ENCODE measurements at regions not wholly inside any gene's neighbourhood (a gene's known extent, or its start where the extent isn't known, plus 50 kb on each side); places are given as distances from the start of the nearest gene placed in this dataset.
"Not testable (repeated sequence)": the region's sequence is repeated elsewhere in the genome, so short reads cannot be mapped to it uniquely, and the experiment has no call there.

DNA sequence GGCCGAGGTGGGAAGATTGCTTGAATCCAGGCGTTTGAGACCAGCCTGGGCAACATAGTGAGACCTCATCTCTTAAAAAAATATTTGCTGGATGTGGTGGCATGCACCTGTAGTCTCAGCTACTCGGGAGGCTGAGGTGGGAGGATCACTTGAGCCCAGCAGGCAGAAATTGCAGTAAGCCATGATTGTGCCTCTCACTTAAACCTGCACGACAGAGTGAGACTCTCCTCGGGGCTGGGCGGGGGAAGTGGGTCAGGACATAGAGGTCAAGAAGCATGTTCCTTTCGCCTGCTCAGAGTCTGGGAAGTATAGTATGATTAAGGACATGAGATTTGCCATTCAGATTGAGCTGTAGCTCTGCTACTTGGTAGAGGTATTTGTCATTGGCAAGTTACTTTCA is 52.3 kb downstream of the SEPTIN7 start:
- not testable (repeated sequence) for H2AFZ ChIP-seq (replicated peaks); H3K27me3 ChIP-seq; H3K27ac Mint-ChIP-seq; H3F3A ChIP-seq (ENCODE audit: low read depth); H3K27ac ChIP-seq; H3K9ac ChIP-seq; H3K27me3 Mint-ChIP-seq (ENCODE audit: insufficient read depth, low read depth); H3K4me3 Mint-ChIP-seq; H3K4me3 ChIP-seq; H3K4me1 ChIP-seq; H3K4me2 ChIP-seq; H3K4me1 Mint-ChIP-seq; DNase-seq (ENCODE audit: low spot score); H3K9me3 ChIP-seq (ENCODE audit: low read depth)
- H4K20me1 ChIP-seq (ENCODE audit: low read depth): peaks cover 15% of the 10 kb centered on the region
- H3K36me3 ChIP-seq: peaks cover 12% of the 10 kb centered on the region
- H3K79me2 ChIP-seq (ENCODE audit: low read depth): peaks cover 97% of the 10 kb centered on the region
- H3K36me3 Mint-ChIP-seq: peaks cover 64% of the 10 kb centered on the region
- H3K9me3 Mint-ChIP-seq: peaks cover 14% of the 10 kb centered on the region

DNA sequence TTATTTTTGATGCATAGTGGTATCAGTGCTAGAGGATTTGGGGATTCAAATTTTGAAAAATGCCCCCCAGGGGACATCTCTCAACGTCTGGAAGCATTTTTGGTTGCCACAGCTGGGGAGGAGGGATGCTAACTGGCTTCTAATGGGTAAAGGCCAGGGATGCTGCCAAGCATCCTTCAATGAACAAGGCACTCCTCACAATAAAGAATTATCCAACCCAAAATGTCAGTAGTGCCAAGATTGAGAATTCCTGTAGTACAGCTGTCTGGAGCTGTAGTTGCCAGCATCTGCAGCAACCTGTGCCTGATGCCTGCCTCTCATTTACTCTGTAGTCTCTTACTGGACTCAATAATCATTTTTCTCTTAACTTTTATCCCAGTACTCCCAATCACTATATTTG is 53.5 kb downstream of the SEPTIN7 start:
- Histone ChIP-seq H3K9ac (no peak overlapping the region), H3K79me2 (ENCODE audit: low read depth) (peaks cover 98% of the 10 kb centered on the region), H2AFZ (replicated peaks) (no peak overlapping the region), H3K4me1 (no peaks in the 10 kb centered on the region), H3K27me3 (no peaks in the 10 kb centered on the region), H3K9me3 (ENCODE audit: low read depth) (peaks cover 5% of the 10 kb centered on the region), H3K27ac (no peak overlapping the region), H3K36me3 (peaks cover 12% of the 10 kb centered on the region), H3K4me2 (no peak overlapping the region), H3F3A (ENCODE audit: low read depth) (no peaks in the 10 kb centered on the region), H3K4me3 (no peak overlapping the region), H4K20me1 (ENCODE audit: low read depth) (peaks cover 10% of the 10 kb centered on the region)
- Mint-ChIP-seq H3K9me3 (peaks cover 20% of the 10 kb centered on the region), H3K36me3 (peaks cover 58% of the 10 kb centered on the region), H3K27ac (no peak overlapping the region), H3K27me3 (ENCODE audit: insufficient read depth, low read depth) (no peaks in the 10 kb centered on the region), H3K4me1 (no peaks in the 10 kb centered on the region), H3K4me3 (no peak overlapping the region)
- DNase-seq (ENCODE audit: low spot score): no peak
- TF ChIP-seq EZH2phosphoT487 (IDR thresholded peaks at IDR 0.05) (no peak), EZH2 (IDR thresholded peaks at IDR 0.05) (no peak)
- TF ChIP-seq, protein P1, sequence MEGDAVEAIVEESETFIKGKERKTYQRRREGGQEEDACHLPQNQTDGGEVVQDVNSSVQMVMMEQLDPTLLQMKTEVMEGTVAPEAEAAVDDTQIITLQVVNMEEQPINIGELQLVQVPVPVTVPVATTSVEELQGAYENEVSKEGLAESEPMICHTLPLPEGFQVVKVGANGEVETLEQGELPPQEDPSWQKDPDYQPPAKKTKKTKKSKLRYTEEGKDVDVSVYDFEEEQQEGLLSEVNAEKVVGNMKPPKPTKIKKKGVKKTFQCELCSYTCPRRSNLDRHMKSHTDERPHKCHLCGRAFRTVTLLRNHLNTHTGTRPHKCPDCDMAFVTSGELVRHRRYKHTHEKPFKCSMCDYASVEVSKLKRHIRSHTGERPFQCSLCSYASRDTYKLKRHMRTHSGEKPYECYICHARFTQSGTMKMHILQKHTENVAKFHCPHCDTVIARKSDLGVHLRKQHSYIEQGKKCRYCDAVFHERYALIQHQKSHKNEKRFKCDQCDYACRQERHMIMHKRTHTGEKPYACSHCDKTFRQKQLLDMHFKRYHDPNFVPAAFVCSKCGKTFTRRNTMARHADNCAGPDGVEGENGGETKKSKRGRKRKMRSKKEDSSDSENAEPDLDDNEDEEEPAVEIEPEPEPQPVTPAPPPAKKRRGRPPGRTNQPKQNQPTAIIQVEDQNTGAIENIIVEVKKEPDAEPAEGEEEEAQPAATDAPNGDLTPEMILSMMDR (IDR thresholded peaks at IDR 0.05): no peak

DNA sequence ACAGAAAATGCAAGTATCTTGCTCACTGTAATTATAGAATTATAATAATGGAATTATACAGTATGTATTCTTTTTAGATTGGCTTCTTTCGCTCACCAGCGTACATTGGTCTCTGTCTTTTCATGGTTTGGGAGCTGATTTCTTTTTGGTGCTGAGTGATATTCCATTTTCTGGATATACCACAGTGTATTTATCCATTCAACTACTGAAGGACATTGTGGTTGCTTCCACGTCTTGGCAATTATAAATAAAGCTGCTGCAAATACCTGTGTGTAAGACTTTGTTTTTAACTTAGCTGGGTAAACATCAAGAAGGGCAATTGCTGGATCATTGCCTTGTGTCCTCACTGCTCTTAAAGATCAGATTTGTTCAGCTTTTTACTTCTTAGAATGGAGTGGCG is 55.3 kb downstream of the SEPTIN7 start:
- H3K9me3 Mint-ChIP-seq: peaks cover 23% of the 10 kb centered on the region
- H2AFZ ChIP-seq (replicated peaks): no peak overlapping the region
- no peak overlapping the region for H3K4me2 ChIP-seq
- peaks cover 57% of the 10 kb centered on the region for H3K36me3 Mint-ChIP-seq
- TF ChIP-seq EZH2 (IDR thresholded peaks at IDR 0.05) (no peak), EZH2phosphoT487 (IDR thresholded peaks at IDR 0.05) (no peak)
- TF ChIP-seq, protein P1 (IDR thresholded peaks at IDR 0.05): no peak
- no peaks in the 10 kb centered on the region for H3F3A ChIP-seq (ENCODE audit: low read depth)
- H3K27ac ChIP-seq: no peak overlapping the region
- H3K36me3 ChIP-seq: peaks cover 12% of the 10 kb centered on the region
- peaks cover 9% of the 10 kb centered on the region for H3K4me1 ChIP-seq
- peaks cover 5% of the 10 kb centered on the region for H3K9me3 ChIP-seq (ENCODE audit: low read depth)
- H3K4me3 ChIP-seq: no peak overlapping the region
- no peaks in the 10 kb centered on the region for H3K27me3 Mint-ChIP-seq (ENCODE audit: insufficient read depth, low read depth)
- H4K20me1 ChIP-seq (ENCODE audit: low read depth): peaks cover 4% of the 10 kb centered on the region
- no peaks in the 10 kb centered on the region for H3K4me1 Mint-ChIP-seq
- DNase-seq (ENCODE audit: low spot score): no peak
- H3K4me3 Mint-ChIP-seq: no peak overlapping the region
- no peaks in the 10 kb centered on the region for H3K27me3 ChIP-seq
- no peak overlapping the region for H3K27ac Mint-ChIP-seq
- H3K9ac ChIP-seq: no peak overlapping the region
- peaks cover 98% of the 10 kb centered on the region for H3K79me2 ChIP-seq (ENCODE audit: low read depth)

DNA sequence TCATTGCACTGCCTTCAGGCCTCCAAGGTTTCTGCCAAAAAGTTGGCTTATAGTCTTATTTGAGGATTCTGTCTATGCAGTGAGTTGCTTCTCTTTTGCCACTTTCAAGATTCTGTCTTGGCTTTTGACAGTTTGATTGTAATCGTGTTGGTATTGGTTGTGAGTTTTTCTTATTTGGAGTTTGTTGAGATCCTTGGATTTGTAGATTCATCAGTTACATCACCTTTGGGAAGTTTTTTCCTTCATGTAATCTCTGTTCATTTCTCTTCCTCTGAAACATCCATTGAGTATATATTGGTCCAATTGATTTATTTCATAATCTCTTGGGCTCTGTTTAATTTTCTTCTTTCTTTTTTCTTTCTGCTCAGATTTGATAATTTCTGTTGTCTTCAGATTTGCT is 59.8 kb downstream of the SEPTIN7 start:
- Histone ChIP-seq H3K79me2 (ENCODE audit: low read depth) (peaks cover 81% of the 10 kb centered on the region), H4K20me1 (ENCODE audit: low read depth) (peaks cover 13% of the 10 kb centered on the region), H3K36me3 (peaks cover 17% of the 10 kb centered on the region), H3K27ac (no peak overlapping the region), H3K9me3 (ENCODE audit: low read depth) (peaks cover 5% of the 10 kb centered on the region), H3K9ac (no peak overlapping the region), H3F3A (ENCODE audit: low read depth) (no peaks in the 10 kb centered on the region), H2AFZ (replicated peaks) (no peak overlapping the region), H3K4me2 (peak overlapping the region; percentile 30), H3K4me1 (peaks cover 20% of the 10 kb centered on the region), H3K27me3 (no peaks in the 10 kb centered on the region), H3K4me3 (no peak overlapping the region)
- H3K27me3 Mint-ChIP-seq (ENCODE audit: insufficient read depth, low read depth): no peaks in the 10 kb centered on the region
- peaks cover 17% of the 10 kb centered on the region for H3K9me3 Mint-ChIP-seq
- H3K4me1 Mint-ChIP-seq: peaks cover 3% of the 10 kb centered on the region
- H3K27ac Mint-ChIP-seq: no peak overlapping the region
- H3K4me3 Mint-ChIP-seq: no peak overlapping the region
- TF ChIP-seq EZH2phosphoT487 (IDR thresholded peaks at IDR 0.05): no peak
- TF ChIP-seq, protein P1 (IDR thresholded peaks at IDR 0.05): no peak
- no peak for DNase-seq (ENCODE audit: low spot score)
- peaks cover 41% of the 10 kb centered on the region for H3K36me3 Mint-ChIP-seq

Data from neural progenitor cell (in vitro differentiated cells).